RWPE1 (cell line): ENCODE measurements at regions not wholly inside any gene's neighbourhood (a gene's known extent, or its start where the extent isn't known, plus 50 kb on each side); places are given as distances from the start of the nearest gene placed in this dataset.

Experiments
- CTCF ChIA-PET: fragments of 350-600 bp; sonication (Branson Sonifier 250); formaldehyde crosslinking; extraction: SDS; loops from one replicate; lab custom pipeline; 2021; lab: Yijun Ruan, JAX
- POLR2A ChIA-PET: fragments of 400-600 bp; formaldehyde crosslinking; extraction: SDS; loops from one replicate; lab custom pipeline; 2020; ENCODE audit warnings: antibody characterized with exemption; ENCODE audit not compliant: low non-redundant PET; lab: Yijun Ruan, JAX
- DNase-seq: peaks from one replicate; pipeline ENCODE4 v3.0.0; 2012; ENCODE audit warnings: low spot score
- H3K27ac ChIP-seq: fragments of 450-650 bp; 2 replicates; pipeline ENCODE4 v1.5.1; 2017
- CTCF ChIP-seq: fragments of 450-650 bp; conservative IDR thresholded peaks from 2 replicates; pipeline ENCODE4 v1.5.1; 2017; ENCODE audit warnings: low read depth, mild to moderate bottlenecking

- ChIA-PET POLR2A (no interaction called here), CTCF (no interaction called here)
- no peak for TF ChIP-seq CTCF
- no peak for DNase-seq
- H3K27ac ChIP-seq: no peak overlapping the region
Measured at GRCh38 chr3:111323019-111323418, 219.0 kb upstream of the CD96 start.

GRCh38 chr3:111324151-111324550, 217.8 kb upstream of the CD96 start:
- no peak overlapping the region for H3K27ac ChIP-seq
- DNase-seq: no peak
- TF ChIP-seq CTCF: no peak
- ChIA-PET POLR2A (no interaction called here), CTCF (no interaction called here)

- TF ChIP-seq CTCF: no peak
- DNase-seq: no peak
- no peak overlapping the region for H3K27ac ChIP-seq
- CTCF ChIA-PET: no interaction called here
- POLR2A ChIA-PET: no interaction called here
Measured at GRCh38 chr3:111324645-111325044, 217.4 kb upstream of the CD96 start.

GRCh38 chr3:111325160-111325718, 216.8 kb upstream of the CD96 start:
- no peak for TF ChIP-seq CTCF
- DNase-seq: no peak
- H3K27ac ChIP-seq: no peak overlapping the region
- ChIA-PET POLR2A (no interaction called here), CTCF (no interaction called here)

GRCh38 chr3:111326144-111326995, 215.6 kb upstream of the CD96 start:
- no peak overlapping the region for H3K27ac ChIP-seq
- ChIA-PET CTCF (no interaction called here), POLR2A (no interaction called here)
- no peak for TF ChIP-seq CTCF
- no peak for DNase-seq

GRCh38 chr3:111331306-111331705, 210.7 kb upstream of the CD96 start:
- ChIA-PET CTCF (no interaction called here), POLR2A (no interaction called here)
- no peak for TF ChIP-seq CTCF
- no peak overlapping the region for H3K27ac ChIP-seq
- no peak for DNase-seq
